A549 (cell line): ENCODE measurements at regions not wholly inside any gene's neighbourhood (a gene's known extent, or its start where the extent isn't known, plus 50 kb on each side); places are given as distances from the start of the nearest gene placed in this dataset.

ENCODE experiments used
- EP300 ChIP-seq, 2 experiments: fragments of >200 bp; sonication (Bioruptor Twin); formaldehyde crosslinking; IDR thresholded peaks; 2 replicates in 1 of 2; 3 replicates in 1 of 2; pipeline ENCODE4 v1.6.1; 2016 to 2017
- KDM1A ChIP-seq: fragments of 200-600 bp; sonication (generic); IDR thresholded peaks from 2 replicates; pipeline ENCODE4 v1.6.1; 2016; ENCODE audit warnings: low read depth, mild to moderate bottlenecking
- MYC ChIP-seq: IDR thresholded peaks from 2 replicates; pipeline ENCODE4 v1.6.1; 2012; ENCODE audit warnings: mild to moderate bottlenecking, inconsistent platforms, low read length, improper control_type of control experiment, borderline replicate concordance
- POLR2A ChIP-seq: IDR thresholded peaks from 2 replicates; pipeline ENCODE4 v1.6.1; 2012; ENCODE audit warnings: mild to moderate bottlenecking, low read length
- POLR2AphosphoS2 ChIP-seq: conservative IDR thresholded peaks from 2 replicates; pipeline ENCODE4 v1.6.1; 2012; ENCODE audit warnings: low read length, improper control_type of control experiment, inconsistent platforms
- RARB ChIP-seq: fragments of 250-450 bp; sonication (Bioruptor Pico); IDR thresholded peaks from 2 replicates; pipeline ENCODE4 v1.8.0; 2021; ENCODE audit warnings: mild to moderate bottlenecking, moderate library complexity
- TF ChIP-seq, protein P1 (sequence below): fragments of >200 bp; sonication (Bioruptor Twin); formaldehyde crosslinking; IDR thresholded peaks from 3 replicates; pipeline ENCODE4 v1.5.1; 2016

GRCh38 chr6:168212362-168212761 is 107.2 kb downstream of the DACT2 start:
- TF ChIP-seq POLR2A (no peak), EP300 (IDR thresholded peaks at IDR 0.05) (no peak), MYC (no peak), KDM1A (no peak), POLR2AphosphoS2 (no peak), RARB (no peak)
- TF ChIP-seq, protein P1, sequence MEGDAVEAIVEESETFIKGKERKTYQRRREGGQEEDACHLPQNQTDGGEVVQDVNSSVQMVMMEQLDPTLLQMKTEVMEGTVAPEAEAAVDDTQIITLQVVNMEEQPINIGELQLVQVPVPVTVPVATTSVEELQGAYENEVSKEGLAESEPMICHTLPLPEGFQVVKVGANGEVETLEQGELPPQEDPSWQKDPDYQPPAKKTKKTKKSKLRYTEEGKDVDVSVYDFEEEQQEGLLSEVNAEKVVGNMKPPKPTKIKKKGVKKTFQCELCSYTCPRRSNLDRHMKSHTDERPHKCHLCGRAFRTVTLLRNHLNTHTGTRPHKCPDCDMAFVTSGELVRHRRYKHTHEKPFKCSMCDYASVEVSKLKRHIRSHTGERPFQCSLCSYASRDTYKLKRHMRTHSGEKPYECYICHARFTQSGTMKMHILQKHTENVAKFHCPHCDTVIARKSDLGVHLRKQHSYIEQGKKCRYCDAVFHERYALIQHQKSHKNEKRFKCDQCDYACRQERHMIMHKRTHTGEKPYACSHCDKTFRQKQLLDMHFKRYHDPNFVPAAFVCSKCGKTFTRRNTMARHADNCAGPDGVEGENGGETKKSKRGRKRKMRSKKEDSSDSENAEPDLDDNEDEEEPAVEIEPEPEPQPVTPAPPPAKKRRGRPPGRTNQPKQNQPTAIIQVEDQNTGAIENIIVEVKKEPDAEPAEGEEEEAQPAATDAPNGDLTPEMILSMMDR: no peak
